ENCODE measurements at regions not wholly inside any gene's neighbourhood (a gene's known extent, or its start where the extent isn't known, plus 50 kb on each side); places are given as distances from the start of the nearest gene placed in this dataset.
A peak's percentile ranks its signal among the peaks of the same experiment; 100 is the strongest.

GRCh38 chr3:96267577-96267976, 546.8 kb upstream of the EPHA6 start:
- no peak overlapping the region for H3K4me2 ChIP-seq (ENCODE audit: low read depth, low read length, poor library complexity, severe bottlenecking)
- TF ChIP-seq EZH2phosphoT487 (conservative IDR thresholded peaks at IDR 0.05; ENCODE audit: low read length), result no peak
- TF ChIP-seq CTCF (IDR thresholded peaks at IDR 0.05; ENCODE audit: insufficient read depth, low read length, poor library complexity, severe bottlenecking), result no peak
- H3K36me3 ChIP-seq (ENCODE audit: low read length), result no peaks in the 10 kb centered on the region
- no peak overlapping the region for H3K4me3 ChIP-seq (ENCODE audit: insufficient read depth, low read length, poor library complexity, severe bottlenecking)
- H3K79me2 ChIP-seq (ENCODE audit: insufficient read depth, low read length), result no peaks in the 10 kb centered on the region
- no peak overlapping the region for H3K27ac ChIP-seq (ENCODE audit: low read depth, low read length)
- no peaks in the 10 kb centered on the region for H3K9me2 ChIP-seq (replicated peaks; ENCODE audit: insufficient read depth, low read length)
- H3K27me3 ChIP-seq (ENCODE audit: low read length), result no peaks in the 10 kb centered on the region
- no peaks in the 10 kb centered on the region for H3F3A ChIP-seq (ENCODE audit: insufficient read depth)
- H3K9me3 ChIP-seq (ENCODE audit: insufficient read depth, low read length), result no peaks in the 10 kb centered on the region
- no peak overlapping the region for H2AFZ ChIP-seq (ENCODE audit: low read depth, low read length, severe bottlenecking)
- H3K9ac ChIP-seq (ENCODE audit: low read length), result no peak overlapping the region
- H4K20me1 ChIP-seq (ENCODE audit: low read depth, low read length), result no peaks in the 10 kb centered on the region

- Histone ChIP-seq H3F3A (ENCODE audit: insufficient read depth) (no peaks in the 10 kb centered on the region), H3K9me2 (replicated peaks; ENCODE audit: insufficient read depth, low read length) (no peaks in the 10 kb centered on the region), H2AFZ (ENCODE audit: low read depth, low read length, severe bottlenecking) (peak overlapping the region; percentile 13), H3K9ac (ENCODE audit: low read length) (no peak overlapping the region), H3K27me3 (ENCODE audit: low read length) (no peaks in the 10 kb centered on the region), H4K20me1 (ENCODE audit: low read depth, low read length) (no peaks in the 10 kb centered on the region), H3K36me3 (ENCODE audit: low read length) (no peaks in the 10 kb centered on the region), H3K4me3 (ENCODE audit: insufficient read depth, low read length, poor library complexity, severe bottlenecking) (no peak overlapping the region), H3K4me2 (ENCODE audit: low read depth, low read length, poor library complexity, severe bottlenecking) (no peak overlapping the region), H3K79me2 (ENCODE audit: insufficient read depth, low read length) (no peaks in the 10 kb centered on the region), H3K9me3 (ENCODE audit: insufficient read depth, low read length) (no peaks in the 10 kb centered on the region), H3K27ac (ENCODE audit: low read depth, low read length) (no peak overlapping the region)
- TF ChIP-seq CTCF (IDR thresholded peaks at IDR 0.05; ENCODE audit: insufficient read depth, low read length, poor library complexity, severe bottlenecking) (no peak), EZH2phosphoT487 (conservative IDR thresholded peaks at IDR 0.05; ENCODE audit: low read length) (no peak)
Measured at GRCh38 chr3:96294143-96294542, 520.3 kb upstream of the EPHA6 start.

- no peak for TF ChIP-seq CTCF (IDR thresholded peaks at IDR 0.05; ENCODE audit: insufficient read depth, low read length, poor library complexity, severe bottlenecking)
- TF ChIP-seq EZH2phosphoT487 (conservative IDR thresholded peaks at IDR 0.05; ENCODE audit: low read length), result no peak
- no peak overlapping the region for H2AFZ ChIP-seq (ENCODE audit: low read depth, low read length, severe bottlenecking)
- no peak overlapping the region for H3K27ac ChIP-seq (ENCODE audit: low read depth, low read length)
- no peaks in the 10 kb centered on the region for H3K9me3 ChIP-seq (ENCODE audit: insufficient read depth, low read length)
- no peaks in the 10 kb centered on the region for H3K36me3 ChIP-seq (ENCODE audit: low read length)
- no peaks in the 10 kb centered on the region for H3K27me3 ChIP-seq (ENCODE audit: low read length)
- H3K9ac ChIP-seq (ENCODE audit: low read length), result no peak overlapping the region
- H3K4me3 ChIP-seq (ENCODE audit: insufficient read depth, low read length, poor library complexity, severe bottlenecking), result no peak overlapping the region
- H3F3A ChIP-seq (ENCODE audit: insufficient read depth), result no peaks in the 10 kb centered on the region
- H4K20me1 ChIP-seq (ENCODE audit: low read depth, low read length), result no peaks in the 10 kb centered on the region
- H3K9me2 ChIP-seq (replicated peaks; ENCODE audit: insufficient read depth, low read length), result no peaks in the 10 kb centered on the region
- H3K79me2 ChIP-seq (ENCODE audit: insufficient read depth, low read length), result no peaks in the 10 kb centered on the region
- H3K4me2 ChIP-seq (ENCODE audit: low read depth, low read length, poor library complexity, severe bottlenecking), result no peak overlapping the region
Measured at GRCh38 chr3:96300743-96301142, 513.7 kb upstream of the EPHA6 start.

Measured in SU-DHL-6 (cell line).